ENCODE measurements at regions not wholly inside any gene's neighbourhood (a gene's known extent, or its start where the extent isn't known, plus 50 kb on each side); places are given as distances from the start of the nearest gene placed in this dataset.

GRCh38 chr22:49322861-49323622 is 504.6 kb downstream of the BRD1 start:
- TF ChIP-seq ZFP3 (CRISPR knock-in tag; IDR thresholded peaks at IDR 0.05), result no peak
- no peak for TF ChIP-seq ESRRG (CRISPR knock-in tag; IDR thresholded peaks at IDR 0.05)
- no peak for TF ChIP-seq CSRNP3 (CRISPR knock-in tag; IDR thresholded peaks at IDR 0.05)
- TF ChIP-seq CSDC2 (CRISPR knock-in tag; IDR thresholded peaks at IDR 0.05), result no peak
- no peak for TF ChIP-seq OSR1 (CRISPR knock-in tag; IDR thresholded peaks at IDR 0.05)
- no peak for TF ChIP-seq PATZ1 (CRISPR knock-in tag; IDR thresholded peaks at IDR 0.05; ENCODE audit: borderline replicate concordance)
- TF ChIP-seq ZNF565 (CRISPR knock-in tag; conservative IDR thresholded peaks at IDR 0.05; ENCODE audit: low read depth), result no peak
- TF ChIP-seq BACH2 (CRISPR knock-in tag; IDR thresholded peaks at IDR 0.05; ENCODE audit: borderline replicate concordance), result no peak
- TF ChIP-seq TOX (CRISPR knock-in tag; IDR thresholded peaks at IDR 0.05; ENCODE audit: borderline replicate concordance), result no peak
- no peak for TF ChIP-seq SNAI2 (CRISPR knock-in tag; IDR thresholded peaks at IDR 0.05)
- no peak for TF ChIP-seq POU6F1 (CRISPR knock-in tag; IDR thresholded peaks at IDR 0.05; ENCODE audit: borderline replicate concordance, low read depth)
- no peak for TF ChIP-seq ZC3H10 (CRISPR knock-in tag; IDR thresholded peaks at IDR 0.05)
- TF ChIP-seq ZNF70 (CRISPR knock-in tag; IDR thresholded peaks at IDR 0.05), result no peak

GRCh38 chr22:49322231-49322630 is 505.4 kb downstream of the BRD1 start:
- no peak for ATAC-seq
- TF ChIP-seq ESRRG (CRISPR knock-in tag; IDR thresholded peaks at IDR 0.05) (no peak), ZNF8 (CRISPR knock-in tag; IDR thresholded peaks at IDR 0.05) (no peak), TSHZ2 (CRISPR knock-in tag; IDR thresholded peaks at IDR 0.05) (no peak), POU6F1 (CRISPR knock-in tag; IDR thresholded peaks at IDR 0.05; ENCODE audit: borderline replicate concordance, low read depth) (no peak), CSDC2 (CRISPR knock-in tag; IDR thresholded peaks at IDR 0.05) (no peak)

More at GRCh38 chr22:49322861-49323622, 504.6 kb downstream of the BRD1 start:
- ATAC-seq, result no peak

- ATAC-seq, result no peak
- TF ChIP-seq BACH2 (CRISPR knock-in tag; IDR thresholded peaks at IDR 0.05; ENCODE audit: borderline replicate concordance) (no peak), GLIS3 (CRISPR knock-in tag; IDR thresholded peaks at IDR 0.05) (no peak), SNAI2 (CRISPR knock-in tag; IDR thresholded peaks at IDR 0.05) (no peak), OSR1 (CRISPR knock-in tag; IDR thresholded peaks at IDR 0.05) (no peak), CREB5 (CRISPR knock-in tag; IDR thresholded peaks at IDR 0.05; ENCODE audit: low read depth) (no peak), ZFP30 (CRISPR knock-in tag; IDR thresholded peaks at IDR 0.05) (no peak), PATZ1 (CRISPR knock-in tag; IDR thresholded peaks at IDR 0.05; ENCODE audit: borderline replicate concordance) (no peak), RARB (CRISPR knock-in tag; IDR thresholded peaks at IDR 0.05) (no peak), PPARA (CRISPR knock-in tag; IDR thresholded peaks at IDR 0.05; ENCODE audit: borderline replicate concordance) (no peak), ESRRG (CRISPR knock-in tag; IDR thresholded peaks at IDR 0.05) (no peak), ISL1 (CRISPR knock-in tag; IDR thresholded peaks at IDR 0.05) (no peak), ZNF8 (CRISPR knock-in tag; IDR thresholded peaks at IDR 0.05) (no peak), ZFP3 (CRISPR knock-in tag; IDR thresholded peaks at IDR 0.05) (no peak), ZNF70 (CRISPR knock-in tag; IDR thresholded peaks at IDR 0.05) (no peak)
Measured at GRCh38 chr22:49321477-49322055, 506.1 kb downstream of the BRD1 start.

All from SK-N-SH treated with all-trans-retinoic acid at 6 μM for 48 hours (cell line).